B cell (primary cell): ENCODE measurements at regions not wholly inside any gene's neighbourhood (a gene's known extent, or its start where the extent isn't known, plus 50 kb on each side); places are given as distances from the start of the nearest gene placed in this dataset.

Experiments used
- ATAC-seq: fragments of 200-7000 bp; cut with Tn5 transposase; one replicate; pipeline ENCODE4 v1.10.0; 2021; ENCODE audit warnings: low read depth, mild to moderate bottlenecking, moderate number of reproducible peaks, moderate library complexity
- CTCF ChIA-PET: fragments of 350-600 bp; sonication (Branson Sonifier 250); formaldehyde crosslinking; loops from one replicate; lab custom pipeline; 2021; ENCODE audit warnings: antibody characterized with exemption, inconsistent platforms; lab: Charles Lee
- POLR2A ChIA-PET: fragments of 350-600 bp; sonication (Branson Sonifier 250); formaldehyde crosslinking; loops from one replicate; lab custom pipeline; 2021; ENCODE audit warnings: antibody characterized with exemption; lab: Charles Lee
- DNase-seq: peaks from one replicate; pipeline ENCODE4 v3.0.0; 2013
- H2AFZ ChIP-seq: 2 replicates; pipeline ENCODE4 v1.6.1; 2012; ENCODE audit warnings: mild to moderate bottlenecking, low read depth, low read length; ENCODE audit not compliant: insufficient read depth, poor library complexity, severe bottlenecking
- H3K27ac ChIP-seq, 2 donors: 1 replicate in 1 of 2; 2 replicates in 1 of 2; pipeline ENCODE4 v1.5.1; 2012 to 2013; ENCODE audit warnings: low read length in 2 of 2, mild to moderate bottlenecking in 2 of 2, moderate library complexity in 1 of 2
- H3K27me3 ChIP-seq, 4 experiments: fragments of 200-600 bp in 1 of 4; sonication (generic) in 1 of 4; replicated peaks in 1 of 4; 1 replicate in 2 of 4; 2 replicates in 2 of 4; pipeline versions ENCODE4 v1.6.1 to v1.7.0; 2013 to 2016; ENCODE audit warnings: low read length in 3 of 4, mild to moderate bottlenecking in 2 of 4, mixed read lengths in 1 of 4, moderate library complexity in 1 of 4; ENCODE audit not compliant: insufficient read depth in 4 of 4, control insufficient read depth in 3 of 4; ENCODE audit errors: control extremely low read depth in 1 of 4
- H3K36me3 ChIP-seq, 2 experiments: replicated peaks in 1 of 2; 1 replicate in 1 of 2; 2 replicates in 1 of 2; pipeline versions ENCODE4 v1.6.1 to v1.7.1; 2013; ENCODE audit warnings: low read length in 1 of 2; ENCODE audit not compliant: insufficient read depth in 2 of 2, control insufficient read depth in 1 of 2; ENCODE audit errors: control extremely low read depth in 1 of 2, extremely low read depth in 1 of 2
- H3K4me1 ChIP-seq, 2 donors: fragments of 200-600 bp in 1 of 2; sonication (generic) in 1 of 2; 1 replicate in 1 of 2; 2 replicates in 1 of 2; pipeline versions ENCODE4 v1.5.1 to v1.6.1; 2013 to 2017; ENCODE audit warnings: low read length in 2 of 2; ENCODE audit not compliant: control insufficient read depth in 2 of 2, insufficient read depth in 2 of 2
- H3K4me2 ChIP-seq: replicated peaks from 2 replicates; pipeline ENCODE3; 2012; ENCODE audit warnings: mild to moderate bottlenecking, low read depth, low read length; ENCODE audit not compliant: poor library complexity, severe bottlenecking
- H3K4me3 ChIP-seq, 5 experiments: fragments of 200-600 bp in 1 of 5; sonication (generic) in 1 of 5; 1 replicate in 3 of 5; 2 replicates in 2 of 5; pipeline versions ENCODE4 v1.5.1 to v1.7.0; 2011 to 2016; ENCODE audit warnings: low read length in 4 of 5, mild to moderate bottlenecking in 4 of 5, low read depth in 2 of 5, control low read depth in 1 of 5, moderate library complexity in 1 of 5; ENCODE audit not compliant: insufficient read depth in 1 of 5; ENCODE audit errors: control extremely low read depth in 1 of 5, extremely low read depth in 1 of 5
- H3K79me2 ChIP-seq: fragments of 200-600 bp; sonication (generic); one replicate; pipeline ENCODE4 v1.6.0; 2016; ENCODE audit warnings: low read length; ENCODE audit not compliant: control insufficient read depth, insufficient read depth
- H3K9ac ChIP-seq: fragments of 200-600 bp; sonication (generic); 2 replicates; pipeline ENCODE4 v1.6.1; 2017; ENCODE audit warnings: mild to moderate bottlenecking, low read length, moderate library complexity
- H3K9me3 ChIP-seq, 3 donors: one replicate each; pipeline versions ENCODE4 v1.6.1 to v1.7.1; 2013; ENCODE audit warnings: low read length in 2 of 3; ENCODE audit not compliant: control insufficient read depth in 2 of 3, insufficient read depth in 1 of 3; ENCODE audit errors: control extremely low read depth in 1 of 3
- H4K20me1 ChIP-seq: 2 replicates; pipeline ENCODE4 v1.6.0; 2012; ENCODE audit warnings: mild to moderate bottlenecking, low read length; ENCODE audit not compliant: insufficient read depth, control insufficient read depth, poor library complexity, severe bottlenecking
- H3K27ac Mint-ChIP-seq: one replicate; pipeline ENCODE4 v1.8.0; 2021; ENCODE audit warnings: mixed read lengths
- H3K27me3 Mint-ChIP-seq: one replicate; pipeline ENCODE4 v1.8.0; 2021; ENCODE audit warnings: mixed read lengths
- H3K4me1 Mint-ChIP-seq: one replicate; pipeline ENCODE4 v1.8.0; 2021; ENCODE audit warnings: mixed read lengths
- H3K4me3 Mint-ChIP-seq: one replicate; pipeline ENCODE4 v1.8.0; 2021; ENCODE audit warnings: mixed read lengths
- H3K9me3 Mint-ChIP-seq: one replicate; pipeline ENCODE4 v1.8.0; 2022; ENCODE audit warnings: mixed read lengths; ENCODE audit not compliant: insufficient read depth
- EZH2 ChIP-seq: IDR thresholded peaks from 2 replicates; pipeline ENCODE4 v1.6.1; 2012; ENCODE audit warnings: borderline replicate concordance, low read depth, mild to moderate bottlenecking, moderate library complexity, low read length; ENCODE audit not compliant: insufficient read depth, poor library complexity, severe bottlenecking
- WGBS: methylation state at CpG from one replicate; pipeline ENCODE4 v1.1.5; 2013; ENCODE audit warnings: missing lambda C conversion rate; ENCODE audit not compliant: insufficient coverage; 5-methylcytosine and 5-hydroxymethylcytosine counted together
- intact Hi-C: fragments of 100-400 bp; cut with micrococcal nuclease; formaldehyde crosslinking; loops from one replicate; pipeline ENCODE4 v1.10.0; 2022
- TF ChIP-seq, protein P1 (sequence below): fragments of 200-600 bp; IDR thresholded peaks from one replicate; pipeline ENCODE4 v1.8.0; 2022; ENCODE audit warnings: antibody characterized with exemption, mild to moderate bottlenecking

DNA sequence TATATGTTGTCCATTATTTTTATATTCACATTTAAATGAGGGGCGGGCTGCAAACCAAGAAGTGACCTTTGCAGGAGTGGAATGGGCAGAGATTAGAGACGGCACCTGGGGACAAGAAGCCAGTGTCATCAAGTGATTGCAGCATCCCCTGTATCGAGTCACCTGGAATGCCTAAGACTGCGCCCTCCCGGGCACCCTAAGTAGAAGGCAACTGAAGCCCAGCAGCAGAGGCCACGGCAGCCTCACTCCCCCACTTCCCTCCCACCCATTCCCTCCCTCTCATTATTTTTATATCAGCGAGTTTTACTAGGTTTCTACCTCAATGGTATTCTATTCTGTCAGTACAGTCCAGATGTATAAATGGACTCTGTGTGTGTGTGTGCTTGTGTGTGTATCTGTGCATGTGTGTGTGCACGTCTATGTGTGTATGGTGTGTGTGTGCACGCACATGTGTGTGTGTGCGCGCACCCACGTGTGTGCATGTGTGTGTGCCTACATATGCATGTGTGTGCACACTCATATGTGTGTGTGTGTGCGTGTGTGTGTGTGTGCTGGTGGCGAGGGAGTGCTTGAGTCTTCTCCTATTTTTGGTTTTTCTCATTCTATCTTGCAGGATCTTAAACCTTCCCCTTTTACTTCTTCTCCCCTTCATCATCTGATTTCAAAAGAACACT is 106.8 kb upstream of the SLC66A3 start:
- Histone ChIP-seq H3K27me3 (no peaks in the 10 kb centered on the region), H3K27ac (no peak overlapping the region), H3K4me1 (no peaks in the 10 kb centered on the region), H4K20me1 (no peaks in the 10 kb centered on the region), H3K9ac (no peak overlapping the region), H2AFZ (no peak overlapping the region), H3K4me3 (no peak overlapping the region), H3K4me2 (no peak overlapping the region), H3K36me3 (no peaks in the 10 kb centered on the region), H3K9me3 (no peaks in the 10 kb centered on the region), H3K79me2 (no peaks in the 10 kb centered on the region)
- ATAC-seq (no peak), DNase-seq (no peak)
- Mint-ChIP-seq H3K27me3 (peaks cover 21% of the 10 kb centered on the region), H3K4me3 (no peak overlapping the region), H3K27ac (no peak overlapping the region), H3K9me3 (no peaks in the 10 kb centered on the region), H3K4me1 (no peaks in the 10 kb centered on the region)
- ChIA-PET CTCF (no interaction called here), POLR2A (no interaction called here)
- WGBS, result 94% methylated on average over 11 of the region's 14 CpGs
- TF ChIP-seq, protein P1, sequence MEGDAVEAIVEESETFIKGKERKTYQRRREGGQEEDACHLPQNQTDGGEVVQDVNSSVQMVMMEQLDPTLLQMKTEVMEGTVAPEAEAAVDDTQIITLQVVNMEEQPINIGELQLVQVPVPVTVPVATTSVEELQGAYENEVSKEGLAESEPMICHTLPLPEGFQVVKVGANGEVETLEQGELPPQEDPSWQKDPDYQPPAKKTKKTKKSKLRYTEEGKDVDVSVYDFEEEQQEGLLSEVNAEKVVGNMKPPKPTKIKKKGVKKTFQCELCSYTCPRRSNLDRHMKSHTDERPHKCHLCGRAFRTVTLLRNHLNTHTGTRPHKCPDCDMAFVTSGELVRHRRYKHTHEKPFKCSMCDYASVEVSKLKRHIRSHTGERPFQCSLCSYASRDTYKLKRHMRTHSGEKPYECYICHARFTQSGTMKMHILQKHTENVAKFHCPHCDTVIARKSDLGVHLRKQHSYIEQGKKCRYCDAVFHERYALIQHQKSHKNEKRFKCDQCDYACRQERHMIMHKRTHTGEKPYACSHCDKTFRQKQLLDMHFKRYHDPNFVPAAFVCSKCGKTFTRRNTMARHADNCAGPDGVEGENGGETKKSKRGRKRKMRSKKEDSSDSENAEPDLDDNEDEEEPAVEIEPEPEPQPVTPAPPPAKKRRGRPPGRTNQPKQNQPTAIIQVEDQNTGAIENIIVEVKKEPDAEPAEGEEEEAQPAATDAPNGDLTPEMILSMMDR, result no peak
- TF ChIP-seq EZH2, result no peak
- intact Hi-C loops, result no loop called here

DNA sequence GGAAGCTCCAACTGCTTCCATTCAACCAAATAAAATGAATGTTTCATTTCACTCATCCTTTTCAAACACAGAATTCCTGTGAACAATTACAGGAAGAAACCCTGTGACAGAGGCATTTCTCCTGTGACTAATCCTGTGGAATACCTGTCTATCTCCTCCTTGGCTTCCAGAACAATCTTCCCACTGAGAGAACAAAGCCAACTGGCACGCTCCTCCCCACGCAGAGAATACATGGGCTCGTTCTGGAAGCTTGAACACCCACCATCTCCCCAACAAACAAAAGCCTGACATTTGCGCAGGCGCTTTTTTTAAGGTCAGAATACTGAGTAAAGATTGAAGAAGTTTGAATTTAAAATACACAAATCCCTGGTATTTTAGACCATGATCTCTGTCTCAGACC is 104.7 kb upstream of the SLC66A3 start:
- ATAC-seq (no peak), DNase-seq (no peak)
- Histone ChIP-seq H3K9ac (no peak overlapping the region), H3K27ac (no peak overlapping the region), H3K4me2 (no peak overlapping the region), H3K36me3 (no peaks in the 10 kb centered on the region), H2AFZ (no peak overlapping the region), H3K79me2 (no peaks in the 10 kb centered on the region), H3K4me3 (no peak overlapping the region), H3K4me1 (no peaks in the 10 kb centered on the region), H3K9me3 (no peaks in the 10 kb centered on the region), H4K20me1 (no peaks in the 10 kb centered on the region), H3K27me3 (no peaks in the 10 kb centered on the region)
- WGBS, result no CpG with 5 or more reads among the region's 5 CpGs
- intact Hi-C loops, result no loop called here
- Mint-ChIP-seq H3K4me3 (no peak overlapping the region), H3K27ac (no peak overlapping the region), H3K27me3 (peaks cover 8% of the 10 kb centered on the region), H3K9me3 (no peaks in the 10 kb centered on the region), H3K4me1 (no peaks in the 10 kb centered on the region)
- POLR2A ChIA-PET, result no interaction called here
- CTCF ChIA-PET, result no interaction called here
- TF ChIP-seq, protein P1, result no peak
- TF ChIP-seq EZH2, result no peak
